ENCODE measurements at regions not wholly inside any gene's neighbourhood (a gene's known extent, or its start where the extent isn't known, plus 50 kb on each side); places are given as distances from the start of the nearest gene placed in this dataset.

- Histone ChIP-seq H3K36me3 (ENCODE audit: control insufficient read depth, insufficient read depth, low read length) (no peaks in the 10 kb centered on the region), H3K27ac (ENCODE audit: insufficient read depth, low read depth, low read length, poor library complexity, severe bottlenecking) (no peak overlapping the region), H3K4me1 (ENCODE audit: control insufficient read depth, insufficient read depth, low read length) (no peaks in the 10 kb centered on the region), H3K27me3 (ENCODE audit: control insufficient read depth, insufficient read depth, low read length, poor library complexity, severe bottlenecking) (no peaks in the 10 kb centered on the region), H3K4me3 (ENCODE audit: insufficient read depth, low read depth, low read length) (no peak overlapping the region), H3K9me3 (ENCODE audit: control insufficient read depth, low read length) (no peaks in the 10 kb centered on the region)
- WGBS, 2 experiments: 87% methylated on average over 29 of the region's 29 CpGs
Measured at GRCh38 chr1:4161366-4162006, 261.4 kb upstream of the C1orf174 start.

DNA sequence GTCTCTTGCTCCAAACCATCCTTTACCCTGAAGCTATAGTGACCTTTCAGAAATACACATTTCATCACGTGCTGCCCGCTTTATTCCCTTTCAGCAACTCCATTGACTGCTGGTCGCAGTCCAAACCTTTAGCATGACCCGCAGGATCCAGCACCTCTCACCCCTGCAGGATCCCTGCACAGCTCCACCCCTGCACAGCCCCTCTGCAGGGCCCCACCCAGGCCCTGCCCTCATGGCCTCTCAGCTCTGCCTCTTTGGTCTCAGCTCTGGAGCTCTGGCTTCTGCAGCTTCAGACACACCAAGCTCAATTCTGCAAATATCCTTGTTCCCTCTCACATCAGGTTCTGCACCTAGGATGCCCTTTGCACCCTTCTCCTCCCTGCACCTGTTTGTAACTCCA, 264.9 kb upstream of the C1orf174 start:
- H3K27ac ChIP-seq (ENCODE audit: insufficient read depth, low read depth, low read length, poor library complexity, severe bottlenecking): no peak overlapping the region
- H3K9me3 ChIP-seq (ENCODE audit: control insufficient read depth, low read length): no peaks in the 10 kb centered on the region
- H3K4me3 ChIP-seq (ENCODE audit: insufficient read depth, low read depth, low read length): no peak overlapping the region
- WGBS, 2 experiments: 93 to 96% methylated on average over 4 of the region's 4 CpGs
- H3K27me3 ChIP-seq (ENCODE audit: control insufficient read depth, insufficient read depth, low read length, poor library complexity, severe bottlenecking): no peaks in the 10 kb centered on the region
- no peaks in the 10 kb centered on the region for H3K4me1 ChIP-seq (ENCODE audit: control insufficient read depth, insufficient read depth, low read length)
- H3K36me3 ChIP-seq (ENCODE audit: control insufficient read depth, insufficient read depth, low read length): no peaks in the 10 kb centered on the region

GRCh38 chr1:4165686-4166300, 265.7 kb upstream of the C1orf174 start:
- H3K36me3 ChIP-seq (ENCODE audit: control insufficient read depth, insufficient read depth, low read length): no peaks in the 10 kb centered on the region
- no peak overlapping the region for H3K4me3 ChIP-seq (ENCODE audit: insufficient read depth, low read depth, low read length)
- WGBS, 2 experiments: 92 to 94% methylated on average over 16 of the region's 16 CpGs
- no peaks in the 10 kb centered on the region for H3K27me3 ChIP-seq (ENCODE audit: control insufficient read depth, insufficient read depth, low read length, poor library complexity, severe bottlenecking)
- no peaks in the 10 kb centered on the region for H3K9me3 ChIP-seq (ENCODE audit: control insufficient read depth, low read length)
- H3K27ac ChIP-seq (ENCODE audit: insufficient read depth, low read depth, low read length, poor library complexity, severe bottlenecking): no peak overlapping the region
- H3K4me1 ChIP-seq (ENCODE audit: control insufficient read depth, insufficient read depth, low read length): no peaks in the 10 kb centered on the region

- no peaks in the 10 kb centered on the region for H3K9me3 ChIP-seq (ENCODE audit: control insufficient read depth, low read length)
- no peaks in the 10 kb centered on the region for H3K4me1 ChIP-seq (ENCODE audit: control insufficient read depth, insufficient read depth, low read length)
- H3K4me3 ChIP-seq (ENCODE audit: insufficient read depth, low read depth, low read length): no peak overlapping the region
- H3K27ac ChIP-seq (ENCODE audit: insufficient read depth, low read depth, low read length, poor library complexity, severe bottlenecking): no peak overlapping the region
- no peaks in the 10 kb centered on the region for H3K36me3 ChIP-seq (ENCODE audit: control insufficient read depth, insufficient read depth, low read length)
- no peaks in the 10 kb centered on the region for H3K27me3 ChIP-seq (ENCODE audit: control insufficient read depth, insufficient read depth, low read length, poor library complexity, severe bottlenecking)
- WGBS, 2 experiments: 87 to 90% methylated on average over 5 of the region's 5 CpGs
Measured at GRCh38 chr1:4166713-4167112, 266.6 kb upstream of the C1orf174 start.

GRCh38 chr1:4169991-4170390, 269.9 kb upstream of the C1orf174 start:
- WGBS, 2 experiments: 89 to 95% methylated on average over 6 of the region's 6 CpGs
- no peaks in the 10 kb centered on the region for H3K9me3 ChIP-seq (ENCODE audit: control insufficient read depth, low read length)

DNA sequence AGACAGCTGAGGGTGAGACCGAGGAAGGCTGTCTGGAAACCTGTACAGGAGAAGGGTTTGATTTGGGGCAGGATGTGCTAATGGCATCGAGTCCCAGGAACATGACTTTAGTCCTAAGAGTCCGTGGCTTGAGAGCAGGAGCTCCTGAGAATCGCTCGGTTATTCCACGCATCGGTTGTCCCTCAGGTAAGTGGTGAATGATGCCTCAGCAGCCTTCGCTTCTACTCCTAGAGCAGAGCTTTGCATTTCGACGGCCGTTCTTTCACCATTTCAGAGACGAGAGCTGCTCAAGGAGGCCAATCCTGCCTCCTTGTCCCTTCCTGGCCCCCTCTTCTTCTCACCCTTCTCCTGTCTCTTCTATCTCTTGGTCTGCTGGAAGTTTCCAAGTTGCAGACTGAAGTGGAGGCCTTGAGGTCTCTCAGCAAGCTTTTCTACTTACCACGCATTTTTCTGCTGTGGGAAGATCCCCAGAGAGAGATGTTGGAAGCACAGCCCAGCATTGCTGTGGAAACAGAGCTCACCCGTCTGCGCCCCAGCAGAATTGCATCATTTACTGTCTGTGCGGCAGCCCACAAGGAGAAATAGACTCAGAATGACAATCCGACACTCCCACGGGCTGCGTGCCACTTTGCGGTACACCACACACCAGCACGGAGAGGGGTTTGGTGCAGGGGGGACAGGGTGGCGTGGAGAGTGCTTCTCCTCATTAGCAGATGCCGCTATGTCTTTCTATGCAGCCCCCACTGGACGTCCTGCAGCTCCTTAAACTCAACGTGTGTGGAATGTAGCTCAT, 270.7 kb upstream of the C1orf174 start:
- no peak overlapping the region for H3K27ac ChIP-seq (ENCODE audit: insufficient read depth, low read depth, low read length, poor library complexity, severe bottlenecking)
- peaks cover 3% of the 10 kb centered on the region for H3K4me1 ChIP-seq (ENCODE audit: control insufficient read depth, insufficient read depth, low read length)
- H3K4me3 ChIP-seq (ENCODE audit: insufficient read depth, low read depth, low read length): no peak overlapping the region
- WGBS, 2 experiments: 94% methylated on average over 25 of the region's 25 CpGs
- H3K36me3 ChIP-seq (ENCODE audit: control insufficient read depth, insufficient read depth, low read length): no peaks in the 10 kb centered on the region
- H3K27me3 ChIP-seq (ENCODE audit: control insufficient read depth, insufficient read depth, low read length, poor library complexity, severe bottlenecking): no peaks in the 10 kb centered on the region
- H3K9me3 ChIP-seq (ENCODE audit: control insufficient read depth, low read length): no peaks in the 10 kb centered on the region

More at GRCh38 chr1:4169991-4170390, 269.9 kb upstream of the C1orf174 start:
- H3K27me3 ChIP-seq (ENCODE audit: control insufficient read depth, insufficient read depth, low read length, poor library complexity, severe bottlenecking): no peaks in the 10 kb centered on the region
- H3K27ac ChIP-seq (ENCODE audit: insufficient read depth, low read depth, low read length, poor library complexity, severe bottlenecking): no peak overlapping the region
- no peak overlapping the region for H3K4me3 ChIP-seq (ENCODE audit: insufficient read depth, low read depth, low read length)
- no peaks in the 10 kb centered on the region for H3K36me3 ChIP-seq (ENCODE audit: control insufficient read depth, insufficient read depth, low read length)
- peaks cover 3% of the 10 kb centered on the region for H3K4me1 ChIP-seq (ENCODE audit: control insufficient read depth, insufficient read depth, low read length)

DNA sequence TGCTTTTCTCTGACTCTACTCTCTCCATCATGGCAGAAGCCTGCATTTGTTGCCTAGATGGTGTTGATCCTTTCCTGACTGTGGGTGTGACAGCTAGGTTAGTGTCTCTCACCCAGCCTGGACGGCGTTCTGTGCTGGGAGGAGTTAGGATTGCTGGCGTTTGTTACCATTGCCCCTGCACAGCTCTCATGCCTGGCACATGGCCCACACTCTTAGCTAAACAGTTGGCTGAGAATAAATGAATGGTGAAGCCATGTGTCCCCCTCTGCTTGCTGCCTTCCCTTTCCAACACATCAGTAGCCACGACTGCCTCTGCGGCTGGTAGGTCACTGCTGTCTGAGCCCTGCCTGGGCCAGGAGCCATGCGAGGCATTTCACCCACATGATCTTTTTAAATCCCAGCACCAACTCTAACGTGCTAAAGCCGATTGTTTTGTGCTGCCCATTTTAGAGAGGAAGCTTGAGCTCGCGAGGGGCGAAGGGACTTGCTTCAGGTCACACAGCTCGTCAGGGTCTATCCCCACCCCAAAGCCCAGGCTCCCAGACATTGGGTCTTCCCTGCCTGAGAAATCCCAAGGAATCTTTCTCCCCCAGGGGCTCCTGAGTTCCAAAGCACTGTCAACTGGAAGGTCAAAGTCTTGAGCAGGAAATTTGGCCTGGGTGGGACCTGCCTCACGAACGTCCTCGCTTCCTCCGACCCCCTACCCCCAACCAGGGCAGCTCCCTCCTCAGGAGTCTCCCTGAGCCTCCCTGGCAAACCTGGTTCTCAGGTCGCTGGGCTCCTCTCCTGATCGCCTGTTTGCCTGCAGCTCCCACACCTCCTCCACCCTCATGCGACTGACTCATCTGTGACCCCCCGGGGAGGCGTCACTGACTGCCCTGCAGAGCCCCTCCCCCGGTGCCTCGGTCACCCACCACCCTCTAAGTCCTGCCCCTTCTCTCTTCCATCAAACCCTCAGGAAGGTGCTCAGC, 271.7 kb upstream of the C1orf174 start:
- H3K27me3 ChIP-seq (ENCODE audit: control insufficient read depth, insufficient read depth, low read length, poor library complexity, severe bottlenecking): no peaks in the 10 kb centered on the region
- no peaks in the 10 kb centered on the region for H3K9me3 ChIP-seq (ENCODE audit: control insufficient read depth, low read length)
- H3K36me3 ChIP-seq (ENCODE audit: control insufficient read depth, insufficient read depth, low read length): no peaks in the 10 kb centered on the region
- WGBS, 2 experiments: 75% methylated on average over 23 of the region's 23 CpGs
- H3K4me3 ChIP-seq (ENCODE audit: insufficient read depth, low read depth, low read length): no peak overlapping the region
- H3K27ac ChIP-seq (ENCODE audit: insufficient read depth, low read depth, low read length, poor library complexity, severe bottlenecking): no peak overlapping the region
- peaks cover 3% of the 10 kb centered on the region for H3K4me1 ChIP-seq (ENCODE audit: control insufficient read depth, insufficient read depth, low read length)

DNA sequence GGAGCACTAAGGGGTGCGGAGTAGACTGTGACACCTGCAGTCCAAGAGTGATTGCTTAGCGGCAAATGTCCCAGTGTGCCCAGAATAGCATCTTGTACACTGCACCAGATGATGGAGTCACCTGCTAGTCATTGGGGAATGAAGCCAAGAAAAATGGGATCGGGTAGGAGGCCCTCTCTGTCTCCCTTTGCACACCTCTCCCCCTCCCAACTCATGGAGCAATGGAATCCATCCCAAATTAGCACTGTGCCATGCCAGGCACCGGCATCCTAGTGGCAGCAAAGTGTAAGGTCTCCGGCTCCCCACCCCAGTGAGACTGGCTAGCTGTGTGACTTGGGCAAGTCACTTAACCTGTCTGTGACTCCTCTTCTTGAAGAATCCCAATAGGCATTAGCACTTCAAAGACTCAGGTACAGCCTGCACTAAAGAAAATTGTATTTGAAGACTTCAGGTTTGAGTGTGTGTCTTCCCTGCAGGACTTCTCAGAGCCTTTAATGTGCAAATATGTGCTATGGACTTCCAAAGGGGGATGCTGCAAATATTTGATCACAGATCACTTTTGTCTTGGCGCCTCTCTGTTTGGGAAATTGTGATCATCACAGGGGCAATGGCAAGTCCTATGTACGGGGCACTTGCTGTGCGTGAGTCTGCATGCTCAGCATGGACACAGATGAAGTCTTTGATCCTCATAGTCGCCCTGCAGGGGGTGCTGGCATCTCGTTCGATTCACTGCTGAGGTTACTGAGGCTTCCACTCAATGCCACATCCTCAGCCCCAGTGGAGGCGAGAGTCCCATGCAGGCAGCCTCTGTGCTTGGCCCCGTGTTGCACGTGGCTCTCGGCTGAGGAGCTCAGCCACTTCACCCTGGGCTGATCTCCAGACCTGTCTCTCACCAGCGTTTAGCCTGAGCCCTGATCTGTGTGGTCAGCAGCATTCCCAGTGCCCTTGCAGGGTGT, 272.9 kb upstream of the C1orf174 start:
- WGBS, 2 experiments: 58 to 64% methylated on average over 16 of the region's 16 CpGs
- H3K27ac ChIP-seq (ENCODE audit: insufficient read depth, low read depth, low read length, poor library complexity, severe bottlenecking): no peak overlapping the region
- no peaks in the 10 kb centered on the region for H3K27me3 ChIP-seq (ENCODE audit: control insufficient read depth, insufficient read depth, low read length, poor library complexity, severe bottlenecking)
- no peak overlapping the region for H3K4me3 ChIP-seq (ENCODE audit: insufficient read depth, low read depth, low read length)
- H3K36me3 ChIP-seq (ENCODE audit: control insufficient read depth, insufficient read depth, low read length): no peaks in the 10 kb centered on the region
- H3K9me3 ChIP-seq (ENCODE audit: control insufficient read depth, low read length): no peaks in the 10 kb centered on the region
- H3K4me1 ChIP-seq (ENCODE audit: control insufficient read depth, insufficient read depth, low read length): peaks cover 3% of the 10 kb centered on the region

DNA sequence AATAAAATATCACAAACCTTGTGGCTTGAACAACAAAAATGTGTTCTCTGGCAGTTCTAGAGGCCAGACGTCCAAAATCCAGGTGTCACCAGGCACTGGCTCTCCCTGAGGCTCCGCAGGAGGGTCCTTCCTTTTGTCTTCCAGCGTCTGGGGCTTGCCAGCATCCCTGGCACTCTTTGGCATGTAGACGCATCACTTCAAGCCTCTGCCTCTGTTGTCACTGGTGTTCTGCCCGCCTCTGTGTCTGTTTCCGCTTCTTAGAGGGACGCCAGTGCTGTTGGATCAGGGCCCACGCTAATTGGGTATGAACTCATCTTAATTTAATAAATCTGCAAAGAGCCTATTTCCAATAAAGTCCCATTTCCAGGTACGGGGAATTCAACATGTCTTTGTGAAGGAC, 273.7 kb upstream of the C1orf174 start:
- no peak overlapping the region for H3K4me3 ChIP-seq (ENCODE audit: insufficient read depth, low read depth, low read length)
- 82% methylated on average over 9 of the region's 9 CpGs for WGBS, 2 experiments
- H3K27me3 ChIP-seq (ENCODE audit: control insufficient read depth, insufficient read depth, low read length, poor library complexity, severe bottlenecking): no peaks in the 10 kb centered on the region
- H3K36me3 ChIP-seq (ENCODE audit: control insufficient read depth, insufficient read depth, low read length): no peaks in the 10 kb centered on the region
- H3K9me3 ChIP-seq (ENCODE audit: control insufficient read depth, low read length): no peaks in the 10 kb centered on the region
- peaks cover 3% of the 10 kb centered on the region for H3K4me1 ChIP-seq (ENCODE audit: control insufficient read depth, insufficient read depth, low read length)
- H3K27ac ChIP-seq (ENCODE audit: insufficient read depth, low read depth, low read length, poor library complexity, severe bottlenecking): no peak overlapping the region
